ENCODE measurements at regions not wholly inside any gene's neighbourhood (a gene's known extent, or its start where the extent isn't known, plus 50 kb on each side); places are given as distances from the start of the nearest gene placed in this dataset.
"Not testable (repeated sequence)": the region's sequence is repeated elsewhere in the genome, so short reads cannot be mapped to it uniquely, and the experiment has no call there.

DNA sequence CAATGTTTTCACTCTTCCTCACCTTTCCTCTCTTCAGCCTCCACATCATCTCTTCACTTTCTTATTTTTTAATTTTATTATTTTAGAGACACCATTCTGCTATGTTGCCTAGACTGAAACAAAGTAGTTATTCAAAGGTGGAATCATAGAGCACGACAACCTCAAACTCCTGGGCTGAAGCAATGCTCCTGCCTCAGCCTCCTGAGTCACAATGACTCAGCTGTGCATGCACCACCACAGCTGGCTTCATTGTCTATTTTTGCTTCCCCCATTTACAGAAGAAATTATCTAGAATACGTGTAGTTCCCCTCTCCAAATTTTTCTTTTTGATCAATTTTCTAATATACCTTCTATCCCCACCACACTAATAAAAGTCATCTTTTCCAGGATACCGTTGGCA lies 911.5 kb upstream of the SOX11 start:
- no peak for FAIRE-seq

DNA sequence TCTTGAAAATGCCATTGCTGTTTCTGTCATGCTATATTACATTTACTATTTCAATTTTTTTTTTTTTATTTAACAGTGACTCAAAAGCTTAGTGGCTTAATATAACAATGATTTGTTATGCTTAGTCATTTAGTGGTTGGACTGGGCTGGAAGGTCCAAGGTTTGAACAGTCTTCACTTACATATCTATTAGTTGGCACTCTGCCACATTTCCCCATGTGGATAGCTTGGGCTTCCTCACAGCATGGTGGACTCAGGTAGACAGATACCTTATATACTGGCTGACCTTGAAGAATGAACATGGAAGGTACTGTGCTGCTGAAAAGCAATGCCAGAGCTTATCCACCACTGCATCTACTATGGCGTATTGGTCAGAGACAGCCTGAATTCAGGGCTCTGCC lies 909.5 kb upstream of the SOX11 start:
- no peak for FAIRE-seq
- DNase-seq (ENCODE audit: insufficient read length, low spot score): no peak

More for the DNA sequence above, 911.5 kb upstream of the SOX11 start:
- no peak for DNase-seq (ENCODE audit: insufficient read length, low spot score)

DNA sequence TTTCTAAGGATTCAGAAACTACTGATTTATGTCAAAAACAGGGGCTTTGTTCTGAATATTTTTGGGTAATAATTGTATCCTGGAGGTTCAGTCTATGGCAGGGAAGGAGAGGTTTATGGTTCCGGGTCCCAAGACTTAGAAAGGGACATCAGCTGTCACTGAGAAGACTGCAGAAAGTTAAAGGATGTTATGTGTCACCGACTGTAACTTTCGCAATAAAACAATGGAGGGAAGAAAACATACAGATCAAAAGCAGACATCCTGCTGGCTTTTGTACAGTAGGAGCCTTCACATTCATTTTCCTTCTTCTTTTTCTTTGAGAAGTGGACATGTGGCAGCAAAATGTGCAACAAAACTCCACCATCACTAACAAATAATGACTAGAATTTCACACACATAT lies 900.7 kb upstream of the SOX11 start:
- FAIRE-seq (no peak), DNase-seq (ENCODE audit: insufficient read length, low spot score) (no peak)

GRCh38 chr2:4792126-4792525 lies 900.1 kb upstream of the SOX11 start:
- FAIRE-seq: no peak

DNA sequence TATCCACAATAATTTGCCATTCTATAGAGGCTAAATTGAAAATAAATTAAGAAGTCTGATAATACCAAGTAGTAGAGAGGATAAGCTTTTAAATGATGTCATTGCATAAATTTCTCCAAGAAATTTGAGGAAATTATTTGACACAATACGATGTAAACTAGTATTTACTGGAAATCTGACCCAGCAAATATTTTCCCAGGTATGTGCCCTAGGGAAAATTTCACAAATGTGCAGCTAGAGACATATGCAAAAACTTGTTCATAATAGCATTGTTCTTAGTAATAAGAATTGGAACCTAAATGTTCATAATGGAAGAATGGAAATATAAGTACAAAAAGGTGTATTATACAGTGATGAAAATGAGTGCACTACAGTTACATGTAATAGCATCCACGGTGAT lies 888.8 kb upstream of the SOX11 start:
- FAIRE-seq: no peak

More at GRCh38 chr2:4792126-4792525, 900.1 kb upstream of the SOX11 start:
- no peak for DNase-seq (ENCODE audit: insufficient read length, low spot score)

DNA sequence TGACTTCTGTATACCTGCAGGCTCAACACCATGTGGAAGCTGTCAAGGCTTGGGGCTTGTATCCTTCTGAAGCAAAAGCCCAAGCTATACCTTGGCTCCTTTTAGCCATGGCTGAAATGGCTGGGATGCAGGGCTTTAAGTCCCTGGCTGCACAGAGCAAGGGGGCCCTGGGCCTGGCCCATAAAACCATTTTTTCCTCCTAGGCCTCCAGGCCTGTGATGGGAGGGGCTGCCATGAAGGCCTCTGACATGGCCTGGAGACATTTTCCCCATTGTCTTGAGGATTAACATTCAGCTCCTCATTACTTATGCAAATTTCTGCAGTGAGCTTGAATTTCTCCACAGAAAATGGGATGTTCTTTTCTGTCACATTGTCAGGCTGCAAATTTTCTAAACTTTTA lies 878.0 kb upstream of the SOX11 start:
- not testable (repeated sequence) for DNase-seq (ENCODE audit: insufficient read length, low spot score); FAIRE-seq

More for the DNA sequence above, 888.8 kb upstream of the SOX11 start:
- no peak for DNase-seq (ENCODE audit: insufficient read length, low spot score)

DNA sequence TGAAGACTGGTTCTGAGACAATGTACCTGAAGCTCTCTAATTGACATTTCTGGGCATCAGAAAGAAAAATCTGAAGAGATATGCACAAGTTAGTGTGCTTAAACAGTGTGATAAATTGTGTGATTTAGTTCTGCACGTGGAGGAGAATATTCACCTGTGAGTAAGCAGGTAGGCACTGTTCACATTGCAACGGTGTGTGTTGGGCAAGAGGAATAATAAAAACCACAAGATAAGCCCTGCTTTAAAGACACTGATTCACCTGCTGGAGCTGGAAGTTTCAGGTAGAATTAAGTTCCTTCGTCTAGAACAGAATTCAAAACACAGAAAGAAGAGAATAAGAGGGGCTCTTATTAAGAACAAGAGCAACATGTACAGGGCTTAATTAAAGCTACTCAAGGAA lies 864.3 kb upstream of the SOX11 start:
- DNase-seq (ENCODE audit: insufficient read length, low spot score) (no peak), FAIRE-seq (no peak)

DNA sequence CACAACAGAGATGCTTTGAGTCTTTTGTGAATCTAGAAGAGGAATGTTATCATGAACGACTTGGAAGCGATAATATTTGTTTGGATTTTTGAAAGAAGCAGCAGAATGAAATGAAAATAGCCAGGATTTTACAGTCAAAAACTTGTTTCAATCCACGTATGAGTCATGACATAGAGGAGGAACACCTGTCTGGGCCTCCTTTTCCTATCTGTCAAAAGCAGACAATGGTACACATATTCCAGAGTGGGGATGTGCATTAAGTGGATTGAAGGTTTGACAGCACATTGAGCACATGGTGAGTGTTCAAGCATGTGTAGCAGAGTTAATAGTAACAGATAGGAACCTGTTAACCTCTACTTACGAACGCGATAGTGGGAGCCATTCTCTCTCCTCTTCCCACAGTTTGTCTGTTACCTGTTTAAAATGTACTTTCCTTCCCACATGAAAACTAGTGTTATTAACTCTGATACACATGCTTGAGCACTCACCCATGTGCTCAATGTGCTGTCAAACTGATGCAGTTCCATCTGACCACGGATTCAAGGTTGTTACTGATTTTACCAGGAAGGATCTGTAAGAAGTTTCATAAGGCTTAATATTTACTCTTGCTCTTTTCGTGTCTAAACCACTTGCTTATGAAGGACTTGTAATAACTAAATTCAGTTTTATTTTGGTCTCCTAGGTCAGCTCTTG lies 863.4 kb upstream of the SOX11 start:
- FAIRE-seq: no peak

GRCh38 chr2:4831751-4832150 lies 860.4 kb upstream of the SOX11 start:
- DNase-seq (ENCODE audit: insufficient read length, low spot score) (no peak), FAIRE-seq (no peak)

More for the DNA sequence above, 863.4 kb upstream of the SOX11 start:
- DNase-seq (ENCODE audit: insufficient read length, low spot score): no peak

DNA sequence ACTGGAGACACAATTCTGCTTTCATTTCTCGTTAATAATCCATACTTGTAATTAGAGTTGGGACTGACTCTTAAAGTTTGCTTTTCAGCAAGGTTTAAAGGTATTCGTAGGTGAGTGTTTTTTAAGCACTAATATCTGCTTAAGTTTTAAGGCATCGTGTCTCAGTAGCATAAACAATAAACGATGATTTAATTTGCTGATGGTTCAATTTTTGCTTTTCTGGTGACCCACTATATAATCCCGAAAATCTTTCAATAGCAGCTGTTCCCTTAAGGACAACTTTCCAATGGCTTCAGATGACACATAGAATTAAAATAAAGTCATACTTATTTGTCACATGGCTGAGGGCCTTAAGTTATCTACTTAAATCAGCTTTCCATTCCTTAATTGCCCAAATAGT lies 859.5 kb upstream of the SOX11 start:
- DNase-seq (ENCODE audit: insufficient read length, low spot score) (no peak), FAIRE-seq (no peak)

GRCh38 chr2:4838626-4839025 lies 853.6 kb upstream of the SOX11 start:
- FAIRE-seq (no peak), DNase-seq (ENCODE audit: insufficient read length, low spot score) (no peak)

- DNase-seq (ENCODE audit: insufficient read length, low spot score) (no peak), FAIRE-seq (no peak)
Observed at GRCh38 chr2:4840791-4841190, 851.4 kb upstream of the SOX11 start.

DNA sequence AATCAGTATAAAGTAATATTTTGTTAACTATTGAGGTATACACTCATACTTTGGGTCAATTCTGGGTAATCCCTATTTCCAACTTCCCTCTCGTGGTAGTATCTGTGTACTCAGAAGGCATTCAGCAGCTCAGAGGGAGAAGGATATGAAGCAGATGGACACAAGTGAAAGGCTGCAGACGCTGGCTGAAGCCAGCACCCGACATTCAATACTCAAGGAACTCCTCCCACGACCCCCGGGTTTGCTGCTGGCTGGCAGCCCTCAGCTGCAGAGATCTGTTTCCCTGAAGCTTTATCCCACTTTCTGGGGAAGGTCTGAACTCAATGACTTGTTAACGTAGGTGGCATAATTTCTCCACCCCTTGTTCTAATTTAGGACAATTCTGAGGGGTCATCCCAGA lies 847.3 kb upstream of the SOX11 start:
- DNase-seq (ENCODE audit: insufficient read length, low spot score) (no peak), FAIRE-seq (no peak)

DNA sequence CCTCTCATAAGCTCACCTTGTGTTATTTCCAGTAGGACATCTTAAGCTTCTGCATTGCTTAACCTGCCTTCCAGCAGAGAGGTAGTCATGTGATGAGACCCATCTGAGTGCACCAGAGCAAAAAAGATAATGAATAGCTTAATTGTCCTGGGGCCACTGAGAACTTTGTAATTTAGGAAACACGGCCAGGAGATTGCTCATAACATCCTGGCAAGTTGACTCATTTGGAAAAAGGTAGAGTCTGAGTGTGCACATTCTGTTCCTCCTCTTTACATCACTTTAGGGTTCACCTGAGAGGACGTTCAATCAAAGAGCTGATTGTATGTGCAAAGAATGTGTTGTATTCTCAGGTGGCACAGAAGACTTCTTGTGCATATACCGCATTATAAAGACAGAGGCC lies 830.2 kb upstream of the SOX11 start:
- no peak for DNase-seq (ENCODE audit: insufficient read length, low spot score)
- no peak for FAIRE-seq

GRCh38 chr2:4866198-4866597 lies 826.0 kb upstream of the SOX11 start:
- DNase-seq (ENCODE audit: insufficient read length, low spot score) (no peak), FAIRE-seq (no peak)

DNA sequence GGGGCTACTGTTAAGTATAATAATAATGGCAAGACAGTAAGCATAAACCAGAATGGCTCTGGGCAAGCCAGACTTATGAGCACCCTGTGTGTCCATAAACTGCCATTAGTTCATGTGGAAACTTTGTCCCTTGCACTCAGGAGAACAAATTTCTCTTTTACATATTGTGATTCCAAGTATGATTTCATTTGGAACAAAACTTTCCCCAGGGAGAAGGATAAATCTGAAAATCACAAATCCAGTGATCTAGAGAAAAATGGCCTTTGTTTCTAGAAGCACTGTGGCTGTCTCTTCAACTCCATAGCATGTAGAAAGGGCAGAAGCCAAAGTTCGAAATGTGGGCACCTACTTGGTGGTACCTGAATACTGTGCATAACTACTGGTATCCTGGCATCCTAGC lies 823.7 kb upstream of the SOX11 start:
- FAIRE-seq (no peak), DNase-seq (ENCODE audit: insufficient read length, low spot score) (no peak)

DNA sequence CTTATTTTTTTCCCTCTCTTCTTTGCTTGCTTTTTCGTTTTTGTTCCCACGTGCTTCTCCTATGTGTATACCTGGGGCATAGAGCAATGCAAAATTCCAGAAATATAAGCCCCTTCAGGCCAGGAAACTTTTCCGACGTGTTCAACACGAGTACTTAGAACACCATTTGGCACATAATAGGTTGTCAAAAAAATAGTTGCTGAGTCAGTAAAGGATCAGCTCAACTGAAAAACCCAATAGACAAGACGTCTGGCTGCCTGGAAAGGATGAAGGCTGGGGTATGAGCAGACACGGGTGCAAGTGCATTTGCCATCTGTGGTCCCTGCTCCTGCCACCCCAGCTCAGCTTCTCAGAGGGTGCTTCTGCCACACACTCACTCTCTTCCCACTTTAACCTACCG lies 823.0 kb upstream of the SOX11 start:
- FAIRE-seq: no peak
- DNase-seq (ENCODE audit: insufficient read length, low spot score): no peak

GRCh38 chr2:4873364-4873763 lies 818.8 kb upstream of the SOX11 start:
- FAIRE-seq: no peak
- no peak for DNase-seq (ENCODE audit: insufficient read length, low spot score)

- no peak for FAIRE-seq
- no peak for DNase-seq (ENCODE audit: insufficient read length, low spot score)
Observed at GRCh38 chr2:4873876-4874593, 818.1 kb upstream of the SOX11 start.

DNA sequence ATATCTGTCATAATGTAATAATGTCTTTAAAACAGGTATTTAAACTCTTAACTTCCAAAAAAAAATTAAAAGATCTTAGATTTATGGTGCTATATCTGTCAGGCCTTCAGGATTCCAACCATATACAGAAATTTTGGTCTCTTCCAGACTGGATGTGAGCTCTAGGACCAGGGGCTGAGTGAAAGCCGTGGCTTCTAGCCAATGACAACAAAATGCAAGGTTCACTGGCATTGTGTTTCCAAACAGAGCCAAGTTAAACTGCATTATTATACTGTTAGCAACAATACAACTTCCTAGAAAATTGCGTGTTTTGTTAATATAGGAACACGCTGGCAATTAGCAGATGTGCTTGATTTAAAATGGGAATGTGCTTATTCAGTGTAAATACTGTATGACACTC lies 809.8 kb upstream of the SOX11 start:
- FAIRE-seq (no peak), DNase-seq (ENCODE audit: insufficient read length, low spot score) (no peak)

DNA sequence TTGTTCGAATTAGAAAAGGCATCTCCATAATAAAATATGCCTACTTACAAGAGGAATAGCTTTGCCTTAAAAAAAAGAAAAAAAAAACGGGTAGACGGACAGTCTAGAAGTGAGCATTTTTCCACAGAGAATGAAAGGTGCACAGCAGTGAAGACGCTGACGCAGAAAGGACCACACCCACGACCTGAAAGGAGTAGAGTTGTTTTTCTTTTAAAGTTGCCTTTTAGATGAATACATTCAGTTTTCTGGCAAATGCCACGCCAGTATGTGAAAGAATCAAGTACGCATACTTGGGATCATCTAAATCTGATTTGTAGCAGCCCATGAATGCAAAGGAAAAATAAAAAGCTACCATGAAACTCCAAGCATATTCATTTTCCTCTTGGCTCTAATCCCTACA lies 809.2 kb upstream of the SOX11 start:
- DNase-seq (ENCODE audit: insufficient read length, low spot score): no peak
- no peak for FAIRE-seq

- no peak for FAIRE-seq
- no peak for DNase-seq (ENCODE audit: insufficient read length, low spot score)
Observed at GRCh38 chr2:4883375-4883774, 808.8 kb upstream of the SOX11 start.

Data from GM19239 (cell line).